ENCODE measurements at regions not wholly inside any gene's neighbourhood (a gene's known extent, or its start where the extent isn't known, plus 50 kb on each side); places are given as distances from the start of the nearest gene placed in this dataset.

- WGBS, 2 donors (ENCODE audit: low coverage in 1 of 2), result 9 to 47% methylated on average over 2 of the region's 2 CpGs
- Histone ChIP-seq H3K9me3 (no peaks in the 10 kb centered on the region), H3K27ac (no peak overlapping the region), H3K27me3 (no peaks in the 10 kb centered on the region), H3K4me1 (no peaks in the 10 kb centered on the region), H3K4me3 (no peak overlapping the region), H3K36me3 (no peaks in the 10 kb centered on the region)
- no peak for ATAC-seq
- TF ChIP-seq, protein P1, sequence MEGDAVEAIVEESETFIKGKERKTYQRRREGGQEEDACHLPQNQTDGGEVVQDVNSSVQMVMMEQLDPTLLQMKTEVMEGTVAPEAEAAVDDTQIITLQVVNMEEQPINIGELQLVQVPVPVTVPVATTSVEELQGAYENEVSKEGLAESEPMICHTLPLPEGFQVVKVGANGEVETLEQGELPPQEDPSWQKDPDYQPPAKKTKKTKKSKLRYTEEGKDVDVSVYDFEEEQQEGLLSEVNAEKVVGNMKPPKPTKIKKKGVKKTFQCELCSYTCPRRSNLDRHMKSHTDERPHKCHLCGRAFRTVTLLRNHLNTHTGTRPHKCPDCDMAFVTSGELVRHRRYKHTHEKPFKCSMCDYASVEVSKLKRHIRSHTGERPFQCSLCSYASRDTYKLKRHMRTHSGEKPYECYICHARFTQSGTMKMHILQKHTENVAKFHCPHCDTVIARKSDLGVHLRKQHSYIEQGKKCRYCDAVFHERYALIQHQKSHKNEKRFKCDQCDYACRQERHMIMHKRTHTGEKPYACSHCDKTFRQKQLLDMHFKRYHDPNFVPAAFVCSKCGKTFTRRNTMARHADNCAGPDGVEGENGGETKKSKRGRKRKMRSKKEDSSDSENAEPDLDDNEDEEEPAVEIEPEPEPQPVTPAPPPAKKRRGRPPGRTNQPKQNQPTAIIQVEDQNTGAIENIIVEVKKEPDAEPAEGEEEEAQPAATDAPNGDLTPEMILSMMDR (IDR thresholded peaks at IDR 0.05), result no peak
Observed at GRCh38 chr18:43420950-43421349, 143.7 kb upstream of the SYT4 start.

DNA sequence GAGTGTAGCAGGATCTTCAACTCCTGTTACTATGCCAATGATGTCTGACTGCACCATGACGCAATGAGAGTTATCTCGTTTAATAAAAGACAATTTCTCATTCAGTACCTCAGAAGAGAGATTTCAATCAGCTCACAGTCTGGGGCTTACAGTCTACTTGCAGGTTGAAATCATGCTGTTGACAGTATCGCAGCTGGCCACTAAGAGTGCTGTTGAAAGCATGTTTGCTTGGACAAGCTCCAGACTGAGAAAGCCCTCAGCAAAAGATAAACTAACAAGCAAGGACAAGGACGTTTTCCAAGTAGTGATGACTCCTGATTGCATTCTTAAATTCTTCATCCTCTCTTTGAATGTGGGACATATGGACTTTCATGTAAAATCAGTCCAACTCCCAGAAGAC lies 145.2 kb upstream of the SYT4 start:
- ATAC-seq, result no peak
- Histone ChIP-seq H3K27ac (no peak overlapping the region), H3K4me3 (no peak overlapping the region), H3K27me3 (no peaks in the 10 kb centered on the region), H3K4me1 (no peaks in the 10 kb centered on the region), H3K9me3 (no peaks in the 10 kb centered on the region), H3K36me3 (no peaks in the 10 kb centered on the region)
- TF ChIP-seq POLR2A (IDR thresholded peaks at IDR 0.05) (no peak), POLR2AphosphoS5 (IDR thresholded peaks at IDR 0.05) (no peak), EP300 (IDR thresholded peaks at IDR 0.05) (no peak)
- TF ChIP-seq, protein P1 (IDR thresholded peaks at IDR 0.05), result no peak
- WGBS, 2 donors (ENCODE audit: low coverage in 1 of 2), result 15 to 17% methylated on average over 3 to 4 of the region's 4 CpGs

DNA sequence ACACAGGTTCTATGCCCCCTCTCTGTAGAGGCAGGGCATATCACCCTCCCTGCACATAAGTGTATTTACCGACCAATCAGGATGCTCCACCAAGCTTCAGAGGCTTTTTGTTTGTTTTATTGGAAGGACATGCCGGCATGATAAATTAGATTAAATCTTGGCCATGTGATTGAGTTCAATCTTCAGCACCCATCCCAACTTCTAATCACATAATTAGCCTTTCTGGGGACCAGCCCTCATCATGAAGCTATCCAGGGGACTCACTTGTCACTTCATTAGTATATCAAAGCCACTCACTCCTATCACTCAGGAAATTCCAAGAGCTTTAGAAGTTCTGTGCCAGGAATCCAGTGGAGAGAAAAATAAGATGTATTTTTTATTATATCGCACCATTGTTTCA lies 158.6 kb upstream of the SYT4 start:
- H3K9me3 ChIP-seq, result peaks cover 0 to 15% (median 0%) of the 10 kb centered on the region in 3 donors
- WGBS, 2 donors (ENCODE audit: low coverage in 1 of 2), result 63 to 86% methylated on average over 3 of the region's 3 CpGs

DNA sequence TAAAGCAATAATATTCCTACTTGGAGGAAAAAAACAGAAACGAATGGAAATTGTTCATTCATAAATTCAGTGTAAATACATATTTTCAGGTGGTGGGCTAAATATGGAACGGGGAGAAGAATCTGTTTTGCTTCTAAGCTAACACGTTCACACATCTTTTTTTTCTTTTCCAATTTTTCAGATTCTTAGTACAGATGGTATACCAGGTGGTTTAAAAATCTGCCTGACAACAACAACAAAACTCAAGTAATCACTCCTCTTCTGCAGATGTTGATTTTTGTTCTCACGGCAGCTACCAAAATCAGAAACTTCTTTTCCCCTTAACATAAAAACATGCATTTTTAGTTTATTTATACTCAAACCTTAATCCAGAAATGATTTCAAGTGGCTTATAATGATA lies 164.8 kb upstream of the SYT4 start:
- no peak overlapping the region for H3K27ac ChIP-seq
- H3K27me3 ChIP-seq, result no peaks in the 10 kb centered on the region
- H3K4me1 ChIP-seq, result no peaks in the 10 kb centered on the region
- WGBS, 2 donors (ENCODE audit: low coverage in 1 of 2), result 62 to 74% methylated on average over 4 of the region's 4 CpGs
- TF ChIP-seq EP300 (IDR thresholded peaks at IDR 0.05), result no peak
- H3K4me3 ChIP-seq, result no peak overlapping the region
- H3K9me3 ChIP-seq, result peaks cover 0 to 15% (median 0%) of the 10 kb centered on the region in 3 donors
- H3K36me3 ChIP-seq, result no peaks in the 10 kb centered on the region
- ATAC-seq, result no peak

More for the DNA sequence above, 158.6 kb upstream of the SYT4 start:
- ATAC-seq, result no peak
- no peaks in the 10 kb centered on the region for H3K27me3 ChIP-seq
- no peak overlapping the region for H3K4me3 ChIP-seq
- no peaks in the 10 kb centered on the region for H3K4me1 ChIP-seq
- no peak overlapping the region for H3K27ac ChIP-seq
- no peaks in the 10 kb centered on the region for H3K36me3 ChIP-seq
- TF ChIP-seq, protein P1 (IDR thresholded peaks at IDR 0.05), result no peak

DNA sequence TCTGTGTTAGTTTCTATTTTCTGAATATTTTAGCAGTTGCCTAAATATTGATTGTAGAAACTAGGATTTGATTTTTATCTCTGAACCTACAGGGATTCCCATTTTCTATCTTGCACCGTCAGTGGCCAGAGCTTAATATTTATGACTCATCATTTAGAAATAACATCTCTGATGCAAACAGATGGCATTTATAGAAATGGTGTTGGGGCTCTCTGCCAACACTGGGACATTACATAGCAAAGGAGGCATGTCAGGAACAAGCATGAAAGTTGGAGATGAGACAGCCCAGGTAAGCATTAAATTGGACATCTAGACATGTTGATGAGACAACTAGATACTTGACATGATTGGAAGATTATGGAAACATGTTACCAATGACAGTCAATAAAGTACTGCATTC lies 165.3 kb upstream of the SYT4 start:
- H3K4me1 ChIP-seq, result no peaks in the 10 kb centered on the region
- WGBS, 2 donors (ENCODE audit: low coverage in 1 of 2), result 50 to 73% methylated on average over 1 of the region's 1 CpG
- no peaks in the 10 kb centered on the region for H3K27me3 ChIP-seq
- H3K36me3 ChIP-seq, result no peaks in the 10 kb centered on the region
- TF ChIP-seq POLR2A (IDR thresholded peaks at IDR 0.05) (no peak), EP300 (IDR thresholded peaks at IDR 0.05) (no peak), POLR2AphosphoS5 (IDR thresholded peaks at IDR 0.05) (no peak)
- TF ChIP-seq, protein P1 (IDR thresholded peaks at IDR 0.05), result no peak
- H3K4me3 ChIP-seq, result no peak overlapping the region
- H3K9me3 ChIP-seq, result peaks cover 0 to 15% (median 0%) of the 10 kb centered on the region in 3 donors
- H3K27ac ChIP-seq, result no peak overlapping the region
- no peak for ATAC-seq

- no peak overlapping the region for H3K27ac ChIP-seq
- TF ChIP-seq, protein P1 (IDR thresholded peaks at IDR 0.05), result no peak
- TF ChIP-seq POLR2AphosphoS5 (IDR thresholded peaks at IDR 0.05) (no peak), EP300 (IDR thresholded peaks at IDR 0.05) (no peak), POLR2A (IDR thresholded peaks at IDR 0.05) (no peak)
- H3K9me3 ChIP-seq, result peaks cover 0 to 15% (median 0%) of the 10 kb centered on the region in 3 donors
- no peaks in the 10 kb centered on the region for H3K36me3 ChIP-seq
- no peaks in the 10 kb centered on the region for H3K27me3 ChIP-seq
- ATAC-seq, result no peak
- no peaks in the 10 kb centered on the region for H3K4me1 ChIP-seq
- H3K4me3 ChIP-seq, result no peak overlapping the region
Observed at GRCh38 chr18:43465483-43465882, 188.2 kb upstream of the SYT4 start.

Data from gastroesophageal sphincter (tissue), 4 donors.